Right lobe of liver (tissue), 6 donors: ENCODE measurements at regions not wholly inside any gene's neighbourhood (a gene's known extent, or its start where the extent isn't known, plus 50 kb on each side); places are given as distances from the start of the nearest gene placed in this dataset.

Source experiments
- ATAC-seq, 4 donors: fragments of 200-7000 bp; cut with Tn5 transposase; one replicate each; pipeline ENCODE4 v1.9.1; 2020; ENCODE audit warnings: mild to moderate bottlenecking in 4 of 4, moderate library complexity in 4 of 4
- DNase-seq, 3 donors: peaks; one replicate each; pipeline ENCODE4 v3.0.0-alpha.2; 2020
- H3K27ac ChIP-seq, 3 donors: fragments of 200-600 bp; one replicate each; pipeline ENCODE4 v1.8.0; 2022
- H3K27me3 ChIP-seq, 2 donors: fragments of 200-600 bp; one replicate each; pipeline ENCODE4 v1.8.0; 2022
- H3K36me3 ChIP-seq, 4 donors: fragments of 200-600 bp; sonication (generic) in 1 of 4; one replicate each; pipeline versions ENCODE4 v1.5.1 to v1.8.0; 2017 to 2022; ENCODE audit warnings: control low read depth in 1 of 4
- H3K4me1 ChIP-seq, 4 donors: fragments of 200-600 bp; sonication (generic) in 1 of 4; one replicate each; pipeline versions ENCODE4 v1.5.1 to v1.8.0; 2017 to 2022; ENCODE audit warnings: control low read depth in 1 of 4
- H3K4me3 ChIP-seq, 3 donors: fragments of 200-600 bp; one replicate each; pipeline ENCODE4 v1.8.0; 2022
- H3K9me3 ChIP-seq, 4 donors: fragments of 200-600 bp; sonication (generic) in 1 of 4; one replicate each; pipeline versions ENCODE4 v1.5.1 to v1.8.0; 2017 to 2022; ENCODE audit warnings: control low read depth in 1 of 4
- CTCF ChIP-seq, 4 donors: fragments of 200-600 bp in 3 of 4; fragments of 450-650 bp in 1 of 4; IDR thresholded peaks; one replicate each; pipeline versions ENCODE4 v1.5.1 to v1.8.0; 2016 to 2022; ENCODE audit warnings: antibody characterized with exemption in 4 of 4, mild to moderate bottlenecking in 2 of 4
- POLR2A ChIP-seq: fragments of 450-650 bp; IDR thresholded peaks from one replicate; pipeline ENCODE4 v1.6.1; 2017; ENCODE audit warnings: antibody characterized with exemption, mild to moderate bottlenecking
- WGBS: methylation state at CpG from one replicate; pipeline ENCODE4 v1.1.6; 2018; ENCODE audit warnings: low coverage, low lambda C conversion rate; ENCODE audit not compliant: insufficient coverage; ENCODE audit errors: missing lambda C conversion rate; 5-methylcytosine and 5-hydroxymethylcytosine counted together
- intact Hi-C, 2 donors: fragments of 100-400 bp; cut with DNase I; formaldehyde crosslinking; loops; one replicate each; pipeline versions ENCODE4 v1.11.2 to v1.14.1; 2022
- donor health status: DM: no; HTN: yes; CAD: no.
- donor health status: DM: no; HTN: no; CAD: no.
- donor health status: DM: no; HTN: no; CAD: no.
- donor health status: DM: no; HTN: yes; CAD: no.
- donor health status: DM: no; HTN: yes; CAD: no.

GRCh38 chr11:33552756-33553155 lies 147.9 kb downstream of the C11orf91 start:
- Histone ChIP-seq H3K4me3 (no peak overlapping the region), H3K27me3 (no peaks in the 10 kb centered on the region), H3K4me1 (no peaks in the 10 kb centered on the region), H3K27ac (no peak overlapping the region), H3K9me3 (no peaks in the 10 kb centered on the region), H3K36me3 (no peaks in the 10 kb centered on the region)
- no peak for TF ChIP-seq POLR2A
- TF ChIP-seq CTCF (IDR thresholded peaks at IDR 0.05), result no peak
- intact Hi-C loops, result no loop called here
- WGBS, result 47% methylated on average over 3 of the region's 3 CpGs
- DNase-seq, result no peak
- ATAC-seq, result no peak

- ATAC-seq, result no peak
- WGBS, result 75% methylated on average over 1 of the region's 3 CpGs
These were observed 149.6 kb downstream of the C11orf91 start for GRCh38 chr11:33551051-33551450.

GRCh38 chr11:33549483-33549882 lies 151.1 kb downstream of the C11orf91 start:
- Histone ChIP-seq H3K9me3 (no peaks in the 10 kb centered on the region), H3K4me1 (no peaks in the 10 kb centered on the region), H3K4me3 (no peak overlapping the region), H3K27ac (no peak overlapping the region), H3K27me3 (no peaks in the 10 kb centered on the region), H3K36me3 (no peaks in the 10 kb centered on the region)
- ATAC-seq, result no peak
- TF ChIP-seq POLR2A (no peak), CTCF (IDR thresholded peaks at IDR 0.05) (no peak)
- 44% methylated on average over 6 of the region's 6 CpGs for WGBS
- intact Hi-C loops, result loop anchor here in 1 of 2 donors (10.0 kb wide), 1 partner anchor 135 kb away; no protein-coding TSS in a partner anchor
- DNase-seq, result no peak

More at GRCh38 chr11:33551051-33551450, 149.6 kb downstream of the C11orf91 start:
- H3K27ac ChIP-seq, result no peak overlapping the region
- no peak for DNase-seq
- H3K27me3 ChIP-seq, result no peaks in the 10 kb centered on the region
- H3K9me3 ChIP-seq, result no peaks in the 10 kb centered on the region
- intact Hi-C loops, result no loop called here
- H3K4me1 ChIP-seq, result no peaks in the 10 kb centered on the region
- H3K36me3 ChIP-seq, result no peaks in the 10 kb centered on the region
- no peak overlapping the region for H3K4me3 ChIP-seq
- no peak for TF ChIP-seq CTCF (IDR thresholded peaks at IDR 0.05)
- no peak for TF ChIP-seq POLR2A

GRCh38 chr11:33545931-33546330 lies 154.7 kb downstream of the C11orf91 start:
- Histone ChIP-seq H3K27me3 (no peaks in the 10 kb centered on the region), H3K27ac (no peak overlapping the region), H3K9me3 (no peaks in the 10 kb centered on the region), H3K36me3 (no peaks in the 10 kb centered on the region), H3K4me1 (no peaks in the 10 kb centered on the region), H3K4me3 (no peak overlapping the region)
- TF ChIP-seq CTCF (IDR thresholded peaks at IDR 0.05) (no peak), POLR2A (no peak)
- intact Hi-C loops, result loop anchor here in 1 of 2 donors (10.0 kb wide), 1 partner anchor 139 kb away; no protein-coding TSS in a partner anchor
- ATAC-seq (no peak), DNase-seq (no peak)
